ENCODE measurements at regions not wholly inside any gene's neighbourhood (a gene's known extent, or its start where the extent isn't known, plus 50 kb on each side); places are given as distances from the start of the nearest gene placed in this dataset.
"Not testable (repeated sequence)": the region's sequence is repeated elsewhere in the genome, so short reads cannot be mapped to it uniquely, and the experiment has no call there.

- no peak for TF ChIP-seq CTCF (IDR thresholded peaks at IDR 0.05; ENCODE audit: insufficient read depth, missing control alignments)
- FAIRE-seq (no peak), DNase-seq (ENCODE audit: insufficient read length, low spot score) (no peak)
Measured at GRCh38 chr7:91503934-91504555, 239.8 kb downstream of the FZD1 start.

GRCh38 chr7:91504919-91505318, 240.7 kb downstream of the FZD1 start:
- no peak for TF ChIP-seq CTCF (IDR thresholded peaks at IDR 0.05; ENCODE audit: insufficient read depth, missing control alignments)
- DNase-seq (ENCODE audit: insufficient read length, low spot score): no peak
- no peak for FAIRE-seq

GRCh38 chr7:91506966-91507365, 242.7 kb downstream of the FZD1 start:
- not testable (repeated sequence) for FAIRE-seq; DNase-seq (ENCODE audit: insufficient read length, low spot score)

- DNase-seq (ENCODE audit: insufficient read length, low spot score); FAIRE-seq: not testable (repeated sequence)
Measured at GRCh38 chr7:91511861-91512260, 247.6 kb downstream of the FZD1 start.

- FAIRE-seq (no peak), DNase-seq (ENCODE audit: insufficient read length, low spot score) (no peak)
- TF ChIP-seq CTCF (IDR thresholded peaks at IDR 0.05; ENCODE audit: insufficient read depth, missing control alignments): no peak
Measured at GRCh38 chr7:91512958-91513357, 248.7 kb downstream of the FZD1 start.

- FAIRE-seq (no peak), DNase-seq (ENCODE audit: insufficient read length, low spot score) (no peak)
- no peak for TF ChIP-seq CTCF (IDR thresholded peaks at IDR 0.05; ENCODE audit: insufficient read depth, missing control alignments)
Measured at GRCh38 chr7:91514591-91514990, 250.4 kb downstream of the FZD1 start.

GRCh38 chr7:91515961-91516360, 251.7 kb downstream of the FZD1 start:
- no peak for TF ChIP-seq CTCF (IDR thresholded peaks at IDR 0.05; ENCODE audit: insufficient read depth, missing control alignments)
- no peak for FAIRE-seq
- DNase-seq (ENCODE audit: insufficient read length, low spot score): no peak

- TF ChIP-seq CTCF (IDR thresholded peaks at IDR 0.05; ENCODE audit: insufficient read depth, missing control alignments): no peak
- DNase-seq (ENCODE audit: insufficient read length, low spot score): no peak
- FAIRE-seq: no peak
Measured at GRCh38 chr7:91517201-91517785, 253.1 kb downstream of the FZD1 start.
